ENCODE measurements at regions not wholly inside any gene's neighbourhood (a gene's known extent, or its start where the extent isn't known, plus 50 kb on each side); places are given as distances from the start of the nearest gene placed in this dataset.

GRCh38 chr4:114335339-114335738, 263.3 kb upstream of the UGT8 start:
- Mint-ChIP-seq H3K4me3 (no peak overlapping the region), H3K4me1 (no peaks in the 10 kb centered on the region), H3K27ac (no peak overlapping the region), H3K9me3 (peaks cover 0 to 3% (median 0%) of the 10 kb centered on the region in 3 donors), H3K36me3 (no peaks in the 10 kb centered on the region), H3K27me3 (no peaks in the 10 kb centered on the region)

- no peaks in the 10 kb centered on the region for H3K36me3 Mint-ChIP-seq
- H3K27me3 Mint-ChIP-seq = no peaks in the 10 kb centered on the region
- H3K4me3 Mint-ChIP-seq = no peak overlapping the region
- no peaks in the 10 kb centered on the region for H3K4me1 Mint-ChIP-seq
- no peak overlapping the region for H3K27ac Mint-ChIP-seq
- peaks cover 0 to 3% (median 0%) of the 10 kb centered on the region in 3 donors for H3K9me3 Mint-ChIP-seq
Measured at GRCh38 chr4:114343015-114343414, 255.6 kb upstream of the UGT8 start.

GRCh38 chr4:114349543-114350175, 248.9 kb upstream of the UGT8 start:
- no peaks in the 10 kb centered on the region for H3K36me3 Mint-ChIP-seq
- no peaks in the 10 kb centered on the region for H3K27me3 Mint-ChIP-seq
- H3K27ac Mint-ChIP-seq = no peak overlapping the region
- no peak overlapping the region for H3K4me3 Mint-ChIP-seq
- H3K4me1 Mint-ChIP-seq = no peaks in the 10 kb centered on the region
- H3K9me3 Mint-ChIP-seq = peaks cover 0 to 3% (median 1%) of the 10 kb centered on the region in 3 donors

- Mint-ChIP-seq H3K4me1 (peaks cover 3 to 7% (median 3%) of the 10 kb centered on the region in 3 donors), H3K4me3 (no peak overlapping the region), H3K27ac (no peak overlapping the region), H3K9me3 (peaks cover 0 to 2% (median 0%) of the 10 kb centered on the region in 3 donors), H3K27me3 (no peaks in the 10 kb centered on the region), H3K36me3 (no peaks in the 10 kb centered on the region)
Measured at GRCh38 chr4:114358901-114359300, 239.7 kb upstream of the UGT8 start.

- Mint-ChIP-seq H3K4me1 (peaks cover 3 to 7% (median 3%) of the 10 kb centered on the region in 3 donors), H3K27ac (no peak overlapping the region), H3K9me3 (peaks cover 0 to 2% (median 2%) of the 10 kb centered on the region in 3 donors), H3K4me3 (no peak overlapping the region), H3K27me3 (no peaks in the 10 kb centered on the region), H3K36me3 (no peaks in the 10 kb centered on the region)
Measured at GRCh38 chr4:114361249-114361648, 237.4 kb upstream of the UGT8 start.

DNA sequence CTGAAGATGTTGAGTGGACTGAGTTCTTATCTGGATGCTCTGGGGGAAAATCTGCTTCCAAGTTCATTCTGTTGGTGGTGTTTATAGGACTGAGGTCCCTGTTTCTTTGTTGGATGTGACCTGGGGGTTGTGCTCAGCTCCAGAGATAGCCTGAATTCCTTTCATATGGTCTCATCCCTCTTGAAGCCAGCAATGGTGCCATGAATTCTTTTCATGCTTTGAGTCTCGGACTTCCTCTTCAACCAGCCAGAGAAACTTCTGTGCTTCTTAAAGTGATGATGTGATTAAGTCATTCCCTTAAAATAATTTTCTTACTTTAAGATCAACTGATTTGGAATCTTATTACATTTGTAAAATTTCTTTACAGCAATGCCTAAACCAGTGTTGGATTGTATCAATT, 233.8 kb upstream of the UGT8 start:
- no peaks in the 10 kb centered on the region for H3K4me1 Mint-ChIP-seq
- H3K4me3 Mint-ChIP-seq = no peak overlapping the region
- peaks cover 0 to 2% (median 2%) of the 10 kb centered on the region in 3 donors for H3K9me3 Mint-ChIP-seq
- H3K27me3 Mint-ChIP-seq = no peaks in the 10 kb centered on the region
- no peak overlapping the region for H3K27ac Mint-ChIP-seq
- peaks cover 2% of the 10 kb centered on the region for H3K36me3 Mint-ChIP-seq

DNA sequence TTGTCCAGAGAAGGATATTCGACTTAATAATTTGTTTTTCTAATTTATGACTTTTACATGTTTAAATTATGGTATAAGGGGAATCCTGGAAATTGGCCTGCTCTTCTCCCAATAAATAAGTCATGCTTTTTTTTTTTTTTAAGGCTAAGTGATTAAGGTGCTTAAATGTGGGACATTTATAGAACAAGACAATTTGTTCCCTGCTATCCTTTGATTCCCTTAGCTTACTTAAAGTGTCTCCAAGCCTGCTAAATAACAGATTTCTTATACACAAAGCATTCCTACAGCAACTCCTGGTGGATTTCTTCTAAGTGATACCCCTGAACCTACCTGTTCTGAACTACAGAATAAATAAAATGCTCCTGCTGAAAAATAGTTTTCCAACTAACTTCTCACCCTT, 233.0 kb upstream of the UGT8 start:
- Mint-ChIP-seq H3K36me3 (peaks cover 2% of the 10 kb centered on the region), H3K27ac (no peak overlapping the region), H3K27me3 (no peaks in the 10 kb centered on the region)

DNA sequence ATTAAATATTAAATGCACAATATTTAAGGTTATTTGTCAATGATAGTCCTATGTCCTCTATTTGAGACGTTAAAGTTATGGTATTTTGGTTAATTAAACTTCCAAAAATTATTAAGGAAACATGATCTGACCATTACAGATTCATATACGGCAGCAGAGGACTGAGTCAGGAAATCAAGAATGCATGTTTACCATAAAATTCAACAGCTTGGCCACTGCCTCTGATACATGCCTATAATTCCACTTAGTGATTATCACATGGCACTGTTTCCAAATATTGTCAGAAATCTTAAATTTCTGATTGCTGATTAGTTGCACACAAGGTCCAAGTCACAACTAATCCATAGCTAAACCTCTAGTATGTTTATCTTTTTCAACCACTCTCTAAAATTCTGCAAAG, 232.2 kb upstream of the UGT8 start:
- H3K4me1 Mint-ChIP-seq = no peaks in the 10 kb centered on the region
- no peak overlapping the region for H3K27ac Mint-ChIP-seq
- no peaks in the 10 kb centered on the region for H3K27me3 Mint-ChIP-seq
- H3K36me3 Mint-ChIP-seq = peaks cover 2% of the 10 kb centered on the region
- no peak overlapping the region for H3K4me3 Mint-ChIP-seq
- peaks cover 0 to 2% (median 2%) of the 10 kb centered on the region in 3 donors for H3K9me3 Mint-ChIP-seq

More for the DNA sequence above, 233.0 kb upstream of the UGT8 start:
- peaks cover 0 to 2% (median 2%) of the 10 kb centered on the region in 3 donors for H3K9me3 Mint-ChIP-seq
- no peak overlapping the region for H3K4me3 Mint-ChIP-seq
- no peaks in the 10 kb centered on the region for H3K4me1 Mint-ChIP-seq

DNA sequence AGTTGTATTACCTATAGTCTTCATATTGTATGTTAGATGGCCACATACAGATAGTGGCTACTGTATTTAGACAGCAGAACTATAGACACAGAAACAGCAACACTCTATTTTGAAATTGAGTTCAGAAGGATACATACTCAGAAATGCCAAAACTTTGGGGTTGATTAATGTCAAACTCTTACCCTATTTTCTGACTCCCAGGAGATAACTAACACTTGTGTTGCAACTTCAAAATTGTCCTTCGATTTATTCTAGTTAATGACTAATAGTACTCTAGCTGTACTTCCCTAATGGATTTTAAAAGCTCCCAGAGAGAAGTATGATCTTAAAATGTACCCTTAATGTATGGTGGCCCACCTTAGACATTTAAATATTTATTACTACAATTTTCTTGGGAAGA, 229.9 kb upstream of the UGT8 start:
- Mint-ChIP-seq H3K4me3 (no peak overlapping the region), H3K9me3 (peaks cover 0 to 2% (median 0%) of the 10 kb centered on the region in 3 donors), H3K4me1 (no peaks in the 10 kb centered on the region), H3K27me3 (peaks cover 6% of the 10 kb centered on the region), H3K36me3 (peaks cover 2% of the 10 kb centered on the region), H3K27ac (no peak overlapping the region)

GRCh38 chr4:114373508-114373907, 225.1 kb upstream of the UGT8 start:
- Mint-ChIP-seq H3K4me3 (no peak overlapping the region), H3K27ac (no peak overlapping the region), H3K4me1 (no peaks in the 10 kb centered on the region), H3K36me3 (peaks cover 2% of the 10 kb centered on the region), H3K27me3 (peaks cover 7% of the 10 kb centered on the region), H3K9me3 (no peaks in the 10 kb centered on the region)

GRCh38 chr4:114378305-114378903, 220.2 kb upstream of the UGT8 start:
- no peaks in the 10 kb centered on the region for H3K9me3 Mint-ChIP-seq
- H3K4me3 Mint-ChIP-seq = no peak overlapping the region
- no peaks in the 10 kb centered on the region for H3K4me1 Mint-ChIP-seq
- no peak overlapping the region for H3K27ac Mint-ChIP-seq
- peaks cover 2% of the 10 kb centered on the region for H3K27me3 Mint-ChIP-seq
- H3K36me3 Mint-ChIP-seq = no peaks in the 10 kb centered on the region

DNA sequence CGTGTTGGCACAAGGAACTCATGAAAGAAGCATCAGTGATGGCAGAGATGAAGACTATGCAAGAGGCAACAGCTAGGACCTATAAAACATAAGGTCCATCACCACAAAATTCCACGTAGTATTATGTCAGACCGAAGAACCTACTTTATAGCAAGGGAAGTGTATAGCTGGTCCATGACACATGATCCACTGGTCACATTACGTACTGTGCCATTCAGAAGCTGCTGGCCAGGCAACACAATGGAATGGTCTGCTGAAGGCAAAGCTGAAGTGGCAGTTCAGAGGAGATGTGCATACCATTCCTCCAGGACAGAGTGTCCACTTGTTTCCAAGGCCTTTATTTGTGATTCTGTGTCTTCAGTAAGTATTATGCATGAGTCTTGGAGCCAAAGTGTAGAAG, 215.5 kb upstream of the UGT8 start:
- peaks cover 2% of the 10 kb centered on the region for H3K27me3 Mint-ChIP-seq
- H3K36me3 Mint-ChIP-seq = no peaks in the 10 kb centered on the region
- H3K4me3 Mint-ChIP-seq = no peak overlapping the region
- no peak overlapping the region for H3K27ac Mint-ChIP-seq
- no peaks in the 10 kb centered on the region for H3K4me1 Mint-ChIP-seq
- no peaks in the 10 kb centered on the region for H3K9me3 Mint-ChIP-seq

DNA sequence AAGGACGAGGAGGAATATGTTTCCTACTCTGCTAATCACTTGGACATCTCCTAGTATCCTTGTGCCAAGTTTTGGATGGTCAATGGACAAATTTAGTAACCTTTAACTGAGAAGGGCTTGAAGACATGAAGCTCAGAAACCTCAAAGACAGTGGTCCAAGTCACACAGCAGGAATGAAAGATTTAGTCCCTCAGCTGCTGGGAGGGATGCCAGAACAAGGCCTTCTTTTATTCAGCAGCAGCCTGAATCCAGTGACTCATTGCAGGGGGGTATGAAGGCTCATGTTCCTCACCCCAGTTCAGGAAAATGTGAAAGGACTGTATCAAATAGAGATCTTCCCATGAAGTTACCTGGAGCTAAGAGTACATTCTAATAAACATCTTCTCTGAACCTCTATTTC, 214.9 kb upstream of the UGT8 start:
- no peaks in the 10 kb centered on the region for H3K4me1 Mint-ChIP-seq
- peaks cover 3% of the 10 kb centered on the region for H3K27me3 Mint-ChIP-seq
- no peaks in the 10 kb centered on the region for H3K36me3 Mint-ChIP-seq
- H3K27ac Mint-ChIP-seq = no peak overlapping the region
- H3K4me3 Mint-ChIP-seq = no peak overlapping the region
- no peaks in the 10 kb centered on the region for H3K9me3 Mint-ChIP-seq

DNA sequence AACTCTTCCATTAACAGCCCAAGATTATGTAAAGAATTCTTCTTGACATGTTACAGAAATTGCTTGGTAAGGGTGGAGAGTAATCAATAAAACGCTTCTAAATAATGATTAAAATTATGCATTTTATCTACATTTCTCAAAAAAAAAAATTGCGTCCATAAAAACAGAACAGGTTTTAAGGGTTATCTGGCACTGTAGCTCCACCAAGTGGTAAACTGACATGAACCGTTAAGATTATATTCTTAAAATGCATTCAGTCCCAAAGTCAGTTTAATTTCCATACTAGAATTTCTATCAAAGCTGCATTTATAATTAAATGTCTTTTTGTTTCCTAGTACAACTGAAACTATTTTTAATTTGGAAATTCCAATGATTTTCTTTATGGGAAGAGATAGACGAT, 214.0 kb upstream of the UGT8 start:
- no peak overlapping the region for H3K27ac Mint-ChIP-seq
- H3K27me3 Mint-ChIP-seq = peaks cover 7% of the 10 kb centered on the region
- no peaks in the 10 kb centered on the region for H3K36me3 Mint-ChIP-seq
- H3K4me1 Mint-ChIP-seq = no peaks in the 10 kb centered on the region
- H3K9me3 Mint-ChIP-seq = no peaks in the 10 kb centered on the region
- no peak overlapping the region for H3K4me3 Mint-ChIP-seq

GRCh38 chr4:114385195-114385985, 213.2 kb upstream of the UGT8 start:
- no peaks in the 10 kb centered on the region for H3K4me1 Mint-ChIP-seq
- peaks cover 7% of the 10 kb centered on the region for H3K27me3 Mint-ChIP-seq
- H3K27ac Mint-ChIP-seq = no peak overlapping the region
- H3K9me3 Mint-ChIP-seq = no peaks in the 10 kb centered on the region
- no peaks in the 10 kb centered on the region for H3K36me3 Mint-ChIP-seq
- H3K4me3 Mint-ChIP-seq = no peak overlapping the region
